Liver (tissue), 3 donors: ENCODE measurements at regions not wholly inside any gene's neighbourhood (a gene's known extent, or its start where the extent isn't known, plus 50 kb on each side); places are given as distances from the start of the nearest gene placed in this dataset.

Experiments
- JUND ChIP-seq, 2 donors: IDR thresholded peaks; 2 replicates each; pipeline ENCODE4 v1.6.1; 2016; ENCODE audit warnings: antibody characterized with exemption in 2 of 2
- SP1 ChIP-seq: IDR thresholded peaks from 2 replicates; pipeline ENCODE4 v1.6.1; 2018; ENCODE audit warnings: antibody characterized with exemption, mild to moderate bottlenecking
- TAF1 ChIP-seq: conservative IDR thresholded peaks from 2 replicates; pipeline ENCODE4 v1.6.1; 2016; ENCODE audit warnings: antibody characterized with exemption, mild to moderate bottlenecking
- YY1 ChIP-seq: IDR thresholded peaks from 2 replicates; pipeline ENCODE4 v1.6.1; 2016; ENCODE audit warnings: antibody characterized with exemption, mild to moderate bottlenecking
- TF ChIP-seq, protein P1 (sequence below): fragments of 150-350 bp; IDR thresholded peaks from 2 replicates; pipeline ENCODE4 v1.5.1; 2017; ENCODE audit warnings: improper control_type of control experiment, low read depth, low read length; ENCODE audit not compliant: missing input control
- TF ChIP-seq, protein P2 (sequence below): IDR thresholded peaks from 2 replicates; pipeline ENCODE4 v1.6.1; 2016; ENCODE audit warnings: antibody characterized with exemption
- donor health status: healthy.
- donor health status: healthy.

DNA sequence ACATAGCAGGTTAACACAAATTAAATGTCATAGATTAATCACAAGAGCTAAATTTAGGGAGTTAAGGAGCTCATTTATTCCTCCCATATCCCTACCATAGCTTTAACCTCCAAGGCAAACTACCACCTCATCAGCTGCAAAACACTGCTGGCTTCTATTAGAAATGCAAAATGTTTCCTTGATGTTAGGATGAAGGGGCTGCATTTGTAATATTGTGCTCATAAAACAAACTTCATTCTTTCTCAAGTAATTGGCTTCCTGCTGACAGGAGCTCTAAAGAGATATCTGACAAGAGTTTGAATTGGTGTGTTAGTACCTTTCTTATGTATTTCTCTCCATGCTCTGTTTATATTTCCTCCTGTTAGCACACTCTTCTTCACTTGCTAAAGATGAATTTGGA lies 152.1 kb downstream of the OLFM4 start:
- TF ChIP-seq, protein P1, sequence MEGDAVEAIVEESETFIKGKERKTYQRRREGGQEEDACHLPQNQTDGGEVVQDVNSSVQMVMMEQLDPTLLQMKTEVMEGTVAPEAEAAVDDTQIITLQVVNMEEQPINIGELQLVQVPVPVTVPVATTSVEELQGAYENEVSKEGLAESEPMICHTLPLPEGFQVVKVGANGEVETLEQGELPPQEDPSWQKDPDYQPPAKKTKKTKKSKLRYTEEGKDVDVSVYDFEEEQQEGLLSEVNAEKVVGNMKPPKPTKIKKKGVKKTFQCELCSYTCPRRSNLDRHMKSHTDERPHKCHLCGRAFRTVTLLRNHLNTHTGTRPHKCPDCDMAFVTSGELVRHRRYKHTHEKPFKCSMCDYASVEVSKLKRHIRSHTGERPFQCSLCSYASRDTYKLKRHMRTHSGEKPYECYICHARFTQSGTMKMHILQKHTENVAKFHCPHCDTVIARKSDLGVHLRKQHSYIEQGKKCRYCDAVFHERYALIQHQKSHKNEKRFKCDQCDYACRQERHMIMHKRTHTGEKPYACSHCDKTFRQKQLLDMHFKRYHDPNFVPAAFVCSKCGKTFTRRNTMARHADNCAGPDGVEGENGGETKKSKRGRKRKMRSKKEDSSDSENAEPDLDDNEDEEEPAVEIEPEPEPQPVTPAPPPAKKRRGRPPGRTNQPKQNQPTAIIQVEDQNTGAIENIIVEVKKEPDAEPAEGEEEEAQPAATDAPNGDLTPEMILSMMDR: no peak
- no peak for TF ChIP-seq TAF1
- no peak for TF ChIP-seq JUND (IDR thresholded peaks at IDR 0.05)
- TF ChIP-seq SP1: no peak
- TF ChIP-seq YY1: no peak
- TF ChIP-seq, protein P2, sequence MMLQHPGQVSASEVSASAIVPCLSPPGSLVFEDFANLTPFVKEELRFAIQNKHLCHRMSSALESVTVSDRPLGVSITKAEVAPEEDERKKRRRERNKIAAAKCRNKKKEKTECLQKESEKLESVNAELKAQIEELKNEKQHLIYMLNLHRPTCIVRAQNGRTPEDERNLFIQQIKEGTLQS: no peak
